GM19395 (cell line): ENCODE measurements at regions not wholly inside any gene's neighbourhood (a gene's known extent, or its start where the extent isn't known, plus 50 kb on each side); places are given as distances from the start of the nearest gene placed in this dataset.

Experiments used
- ATAC-seq: cut with Tn5 transposase; IDR thresholded peaks from one replicate; pipeline ENCODE4 v1.9.1; 2021; ENCODE audit warnings: mild to moderate bottlenecking, moderate library complexity; ENCODE audit not compliant: unreplicated experiment

DNA sequence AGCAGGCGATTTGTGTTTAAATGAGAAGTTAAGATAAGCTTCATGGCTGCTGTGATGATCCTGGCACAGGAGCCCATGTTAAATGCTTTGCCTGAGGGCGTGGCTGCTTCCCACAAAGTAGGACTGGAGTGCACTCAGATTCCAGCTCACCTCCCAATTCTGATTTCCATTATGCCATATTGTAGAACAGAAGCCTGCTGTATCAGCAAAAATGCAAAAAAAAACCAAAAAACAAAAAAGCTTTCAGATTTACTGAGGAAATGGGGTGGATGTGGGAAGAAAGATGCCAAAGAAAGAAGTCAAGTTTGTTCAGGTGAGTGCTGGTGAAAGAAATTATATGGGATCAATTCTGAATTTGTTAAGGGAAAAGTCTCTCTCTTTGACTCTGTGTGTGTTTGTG is 610.4 kb upstream of the NETO1 start:
- no peak for ATAC-seq

- ATAC-seq = no peak
Measured at GRCh38 chr18:73476031-73476430, 608.2 kb upstream of the NETO1 start.

- no peak for ATAC-seq
Measured at GRCh38 chr18:73462092-73462491, 594.3 kb upstream of the NETO1 start.

- ATAC-seq = no peak
Measured at GRCh38 chr18:73461780-73462059, 593.9 kb upstream of the NETO1 start.

DNA sequence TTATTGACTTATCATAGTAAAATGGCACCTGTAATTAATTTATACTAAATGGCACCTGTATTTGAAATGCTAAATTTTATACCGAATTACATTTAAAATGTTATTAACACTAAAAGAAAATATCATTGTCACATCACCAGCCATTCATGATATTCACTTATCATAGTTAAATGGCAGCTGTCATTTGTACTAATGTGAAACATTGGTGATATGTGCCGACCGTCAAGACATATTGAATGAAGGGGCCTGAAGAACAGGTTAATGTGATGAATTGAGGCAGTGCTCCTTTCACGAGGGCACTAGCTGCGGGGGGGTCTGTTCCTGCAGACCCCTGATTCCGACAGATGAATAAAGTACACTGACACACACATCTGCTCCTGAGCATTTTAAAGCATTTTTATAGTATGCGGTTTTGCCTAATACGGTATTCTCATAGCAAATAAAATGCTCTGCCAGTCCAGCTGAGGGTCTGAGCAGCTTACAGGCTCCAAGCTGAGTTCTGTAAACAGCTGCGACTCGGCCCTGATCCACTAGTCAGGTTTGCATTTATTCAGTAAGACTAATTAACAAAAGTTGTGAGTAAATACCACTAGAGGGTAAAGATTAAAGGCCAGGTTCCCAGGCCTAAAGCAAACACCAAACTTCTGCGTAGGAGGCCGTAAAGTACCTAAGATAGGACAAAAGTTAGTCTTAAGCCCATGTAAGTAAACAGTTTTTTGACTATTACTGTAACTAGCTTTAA is 593.4 kb upstream of the NETO1 start:
- ATAC-seq = no peak

DNA sequence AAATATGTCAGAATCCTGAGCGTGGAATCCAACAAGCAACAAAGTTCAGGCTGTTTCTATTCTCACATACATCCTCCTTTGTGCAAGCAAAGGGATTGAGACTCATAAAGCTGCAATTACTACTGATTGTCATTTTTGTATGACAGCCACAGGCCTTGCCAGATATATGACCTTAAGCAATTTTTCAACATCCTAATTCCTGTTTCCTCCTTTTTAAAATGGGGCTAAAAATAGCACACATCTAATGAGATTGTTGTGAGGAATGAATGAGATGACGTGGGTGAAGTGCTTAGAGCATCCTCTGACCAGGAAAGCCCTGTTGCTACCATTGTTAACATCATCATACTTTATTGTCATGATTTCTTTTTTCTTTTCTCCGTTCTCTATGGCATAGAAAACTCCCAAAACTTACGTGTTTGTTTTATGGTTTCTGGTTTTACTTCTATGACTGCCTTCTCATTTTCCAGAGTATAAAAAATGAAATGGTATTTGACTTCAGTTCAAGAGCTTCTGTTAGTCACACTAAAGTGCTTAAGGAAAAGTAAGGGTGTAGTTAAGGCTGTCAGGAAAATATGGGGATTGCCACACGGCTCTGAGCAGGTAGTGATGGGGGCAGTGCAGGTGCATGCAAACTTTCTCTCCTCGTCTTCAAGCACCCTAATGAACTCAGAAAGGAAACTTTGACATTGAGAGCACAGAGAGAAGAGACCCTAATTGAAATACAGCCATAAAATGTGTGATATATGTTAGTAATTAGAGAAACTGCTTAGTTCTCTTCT is 590.6 kb upstream of the NETO1 start:
- ATAC-seq = no peak

- no peak for ATAC-seq
Measured at GRCh38 chr18:73456643-73457042, 588.9 kb upstream of the NETO1 start.

GRCh38 chr18:73452866-73453265 is 585.1 kb upstream of the NETO1 start:
- ATAC-seq = no peak

DNA sequence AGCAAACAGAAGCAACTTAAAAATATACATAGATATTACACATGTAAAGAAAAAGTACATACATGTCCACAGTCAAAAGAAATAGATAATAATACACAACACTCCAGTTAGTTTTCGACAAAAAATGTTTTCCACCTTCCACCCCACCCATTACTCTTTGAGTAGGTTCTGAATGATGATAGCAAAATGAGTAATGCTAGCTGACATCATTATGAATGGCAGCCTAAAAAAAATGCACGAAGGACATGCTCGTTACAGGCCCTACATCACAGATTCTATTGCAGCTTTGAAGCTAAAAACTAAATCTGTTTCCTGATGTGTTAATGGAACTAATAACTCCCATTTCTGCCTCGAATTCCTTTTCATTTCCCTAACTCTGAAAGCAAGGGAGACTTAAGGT is 578.7 kb upstream of the NETO1 start:
- ATAC-seq = no peak

DNA sequence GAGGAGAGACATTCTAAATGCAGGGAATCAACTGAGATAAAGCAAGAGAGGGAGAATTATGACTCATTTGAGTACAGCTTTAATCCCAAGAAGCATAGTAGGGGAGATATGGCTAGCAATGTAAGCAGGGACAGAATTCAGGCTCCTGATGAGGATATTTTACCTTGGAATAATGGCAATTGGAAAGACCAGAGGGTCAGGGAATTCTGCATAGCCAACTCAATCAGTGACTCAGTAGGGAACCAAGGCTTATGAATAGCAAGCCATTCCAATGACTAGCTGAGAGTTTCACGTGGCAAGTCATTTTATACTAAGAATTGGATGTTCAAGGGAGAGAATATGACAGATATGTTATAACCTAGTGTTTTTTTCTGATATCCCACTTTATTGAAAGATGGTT is 563.8 kb upstream of the NETO1 start:
- ATAC-seq = no peak

DNA sequence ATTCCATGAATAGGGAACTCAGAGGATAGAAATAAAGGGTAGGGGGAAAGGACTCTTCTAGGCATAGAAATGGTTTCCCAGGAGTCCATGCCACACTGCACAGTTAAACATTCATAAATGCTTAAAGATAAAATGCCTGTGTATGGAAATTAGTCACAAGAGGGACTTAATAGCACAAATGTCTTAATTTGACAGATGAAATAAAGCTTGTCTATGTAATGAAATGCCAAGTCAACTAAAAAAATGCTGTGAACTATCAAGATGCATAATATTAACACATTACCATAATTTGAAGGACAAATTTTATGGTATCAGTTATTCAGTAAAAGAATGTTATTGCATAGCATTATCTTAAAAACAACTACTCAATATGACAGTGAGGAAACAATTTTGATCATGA is 553.2 kb upstream of the NETO1 start:
- no peak for ATAC-seq

DNA sequence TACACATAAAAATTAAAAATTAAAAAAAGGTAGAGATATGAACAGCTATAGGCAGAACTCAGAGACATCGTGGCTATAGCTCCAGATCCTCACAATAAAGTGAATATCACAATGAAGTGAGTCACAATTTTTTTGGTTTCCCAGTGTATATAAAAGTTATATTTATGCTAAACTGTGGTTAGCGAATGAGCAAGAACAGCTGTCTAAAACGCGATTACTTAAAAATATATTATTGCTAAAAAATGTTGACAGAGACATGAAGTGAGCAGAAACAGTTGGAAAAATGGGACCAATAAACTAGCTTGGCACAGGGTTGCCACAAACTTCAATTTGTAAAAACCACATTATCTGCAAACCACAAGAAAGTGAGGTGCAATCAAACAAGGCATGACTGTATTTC is 551.7 kb upstream of the NETO1 start:
- ATAC-seq = no peak

DNA sequence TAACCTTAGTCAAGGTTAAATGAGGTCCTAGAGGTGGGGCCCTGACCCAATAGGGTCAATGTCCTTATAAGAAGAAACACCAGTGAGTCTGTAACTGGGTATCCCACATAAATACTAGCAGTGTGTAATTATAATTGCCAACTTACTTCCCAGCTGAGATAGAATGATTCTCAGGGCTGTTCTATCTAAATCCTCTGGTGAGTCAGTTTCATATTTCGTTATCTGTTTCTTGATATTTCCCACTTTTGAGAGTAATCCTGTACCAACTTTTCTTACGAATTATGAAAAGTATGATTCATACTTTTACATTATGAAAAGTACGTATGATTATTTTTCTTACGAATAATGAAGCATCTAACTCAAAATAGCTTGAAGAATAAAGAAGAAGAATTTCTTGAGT is 546.8 kb upstream of the NETO1 start:
- ATAC-seq = no peak

GRCh38 chr18:73414069-73414468 is 546.3 kb upstream of the NETO1 start:
- ATAC-seq = no peak

GRCh38 chr18:73409242-73409641 is 541.5 kb upstream of the NETO1 start:
- no peak for ATAC-seq

GRCh38 chr18:73408469-73408868 is 540.7 kb upstream of the NETO1 start:
- ATAC-seq = no peak

DNA sequence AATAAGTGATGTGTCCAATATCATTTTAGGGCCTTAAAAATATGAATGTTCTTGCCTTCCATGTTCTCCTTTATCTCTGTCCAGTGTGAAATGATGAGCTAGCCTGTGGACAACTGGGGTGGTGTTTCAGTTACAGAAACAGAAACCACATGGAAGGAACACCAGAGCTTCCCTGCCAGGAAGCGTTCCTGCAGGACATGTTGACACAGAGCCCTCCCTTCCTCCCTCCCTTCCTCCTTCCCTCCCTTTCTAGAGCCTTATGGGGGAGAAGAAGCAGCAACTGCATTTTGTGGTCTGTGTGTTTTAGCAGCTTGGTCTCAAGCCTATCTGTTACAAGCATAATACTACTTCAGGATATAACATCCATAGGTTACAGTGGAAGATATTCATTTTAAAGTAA is 539.7 kb upstream of the NETO1 start:
- no peak for ATAC-seq

DNA sequence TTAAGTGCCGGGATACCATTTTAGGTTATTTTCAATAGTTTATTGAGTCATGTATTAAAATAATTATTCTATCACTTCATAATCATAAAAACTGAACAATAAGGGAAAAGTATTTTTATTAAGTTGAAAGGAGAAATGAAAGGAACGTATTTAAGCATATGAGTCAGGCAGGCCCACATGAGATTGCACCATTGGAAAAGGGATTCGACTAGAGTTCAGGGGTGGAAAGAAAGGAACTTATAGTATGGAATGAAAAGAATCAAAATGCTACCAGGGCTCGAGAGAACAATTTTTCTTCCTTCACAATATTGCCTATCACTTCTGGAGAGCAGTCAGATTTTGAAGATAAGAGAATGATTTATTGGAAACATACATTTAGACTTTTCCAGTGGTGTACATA is 516.5 kb upstream of the NETO1 start:
- no peak for ATAC-seq

DNA sequence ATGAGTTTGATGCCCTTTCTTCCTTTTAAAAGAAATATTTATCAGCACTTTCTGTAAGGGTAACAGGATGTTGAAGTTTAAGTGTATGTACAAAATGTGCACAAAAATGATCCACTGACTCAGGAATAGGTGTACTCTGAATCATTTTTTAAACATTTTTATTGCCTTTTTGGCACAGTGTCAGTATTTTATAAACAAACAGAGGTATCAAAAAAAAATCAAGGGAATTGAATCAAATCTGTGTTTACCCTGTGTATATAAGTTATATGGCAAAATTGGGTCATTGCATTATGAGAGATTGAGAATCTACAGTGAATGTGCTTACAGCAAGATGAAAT is 513.9 kb upstream of the NETO1 start:
- ATAC-seq = no peak

DNA sequence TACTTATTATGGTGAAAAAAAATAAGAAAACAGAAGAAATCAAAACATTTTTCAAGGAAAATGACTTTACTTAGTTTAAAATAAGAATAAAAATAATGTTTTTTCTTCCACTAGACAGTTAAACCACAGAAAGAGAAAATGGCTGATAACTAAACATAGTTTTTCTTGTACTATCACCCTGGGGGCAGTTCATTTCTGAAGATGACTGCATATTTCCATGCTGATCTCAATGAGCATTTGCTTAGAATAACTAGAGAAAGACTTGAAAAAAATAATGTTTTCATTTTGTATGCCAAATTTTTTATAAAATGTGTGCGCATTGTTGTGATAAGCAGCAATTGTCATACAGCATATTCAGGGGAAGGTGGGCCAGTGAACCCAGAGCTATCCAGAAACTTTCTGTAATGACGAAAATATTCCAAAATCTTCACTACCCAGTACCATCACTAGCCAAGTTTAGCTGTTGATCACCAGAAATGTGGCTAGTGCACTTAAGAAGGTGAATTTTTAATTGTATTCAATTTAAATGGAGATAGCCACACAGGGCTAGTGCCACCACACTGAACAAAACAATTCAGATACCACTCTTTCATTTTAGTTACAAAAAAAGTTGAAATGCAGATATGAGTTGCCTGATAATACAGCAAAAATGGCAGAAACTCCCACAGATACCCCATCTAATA is 513.4 kb upstream of the NETO1 start:
- ATAC-seq = no peak

GRCh38 chr18:73366713-73367112 is 498.9 kb upstream of the NETO1 start:
- no peak for ATAC-seq

- no peak for ATAC-seq
Measured at GRCh38 chr18:73365018-73365417, 497.2 kb upstream of the NETO1 start.
